GM19463 (cell line): ENCODE measurements at regions not wholly inside any gene's neighbourhood (a gene's known extent, or its start where the extent isn't known, plus 50 kb on each side); places are given as distances from the start of the nearest gene placed in this dataset.
"Not testable (repeated sequence)": the region's sequence is repeated elsewhere in the genome, so short reads cannot be mapped to it uniquely, and the experiment has no call there.

ENCODE experiments used
- ATAC-seq: cut with Tn5 transposase; IDR thresholded peaks from one replicate; pipeline ENCODE4 v1.9.1; 2021; ENCODE audit warnings: mild to moderate bottlenecking, moderate library complexity; ENCODE audit not compliant: unreplicated experiment

- ATAC-seq = no peak
Observed at GRCh38 chr11:92168936-92169335, 55.7 kb upstream of the FAT3 start.

- no peak for ATAC-seq
Observed at GRCh38 chr11:92167571-92167970, 57.0 kb upstream of the FAT3 start.

GRCh38 chr11:92166335-92166734 is 58.3 kb upstream of the FAT3 start:
- ATAC-seq = no peak

GRCh38 chr11:92163879-92164278 is 60.7 kb upstream of the FAT3 start:
- no peak for ATAC-seq

- ATAC-seq = no peak
Observed at GRCh38 chr11:92162776-92163175, 61.8 kb upstream of the FAT3 start.

GRCh38 chr11:92159931-92160330 is 64.7 kb upstream of the FAT3 start:
- no peak for ATAC-seq

- ATAC-seq = not testable (repeated sequence)
Observed at GRCh38 chr11:92157390-92157789, 67.2 kb upstream of the FAT3 start.

- no peak for ATAC-seq
Observed at GRCh38 chr11:92154611-92155010, 70.0 kb upstream of the FAT3 start.

- ATAC-seq = no peak
Observed at GRCh38 chr11:92154110-92154509, 70.5 kb upstream of the FAT3 start.

- no peak for ATAC-seq
Observed at GRCh38 chr11:92153542-92153941, 71.1 kb upstream of the FAT3 start.

- ATAC-seq = no peak
Observed at GRCh38 chr11:92152245-92152644, 72.4 kb upstream of the FAT3 start.

- no peak for ATAC-seq
Observed at GRCh38 chr11:92149996-92150395, 74.6 kb upstream of the FAT3 start.

- ATAC-seq = no peak
Observed at GRCh38 chr11:92141725-92142124, 82.9 kb upstream of the FAT3 start.

- ATAC-seq = no peak
Observed at GRCh38 chr11:92141159-92141558, 83.5 kb upstream of the FAT3 start.

- no peak for ATAC-seq
Observed at GRCh38 chr11:92140021-92140420, 84.6 kb upstream of the FAT3 start.

- no peak for ATAC-seq
Observed at GRCh38 chr11:92138296-92138695, 86.3 kb upstream of the FAT3 start.

- no peak for ATAC-seq
Observed at GRCh38 chr11:92137747-92138146, 86.9 kb upstream of the FAT3 start.

- ATAC-seq = no peak
Observed at GRCh38 chr11:92136797-92137196, 87.8 kb upstream of the FAT3 start.

GRCh38 chr11:92131289-92131865 is 93.2 kb upstream of the FAT3 start:
- ATAC-seq = no peak

- ATAC-seq = no peak
Observed at GRCh38 chr11:92130421-92130831, 94.2 kb upstream of the FAT3 start.

- no peak for ATAC-seq
Observed at GRCh38 chr11:92129811-92130210, 94.8 kb upstream of the FAT3 start.

- no peak for ATAC-seq
Observed at GRCh38 chr11:92128026-92128425, 96.6 kb upstream of the FAT3 start.

- no peak for ATAC-seq
Observed at GRCh38 chr11:92125321-92125720, 99.3 kb upstream of the FAT3 start.
